ENCODE measurements at regions not wholly inside any gene's neighbourhood (a gene's known extent, or its start where the extent isn't known, plus 50 kb on each side); places are given as distances from the start of the nearest gene placed in this dataset.
"Not testable (repeated sequence)": the region's sequence is repeated elsewhere in the genome, so short reads cannot be mapped to it uniquely, and the experiment has no call there.

GRCh38 chrX:44785652-44786051 lies 58.2 kb upstream of the DUSP21 start:
- no peak for TF ChIP-seq CTCF (IDR thresholded peaks at IDR 0.05; ENCODE audit: extremely low read depth, insufficient read depth, missing control alignments)
- DNase-seq (ENCODE audit: low spot score): no peak

GRCh38 chrX:44784241-44784640 lies 59.6 kb upstream of the DUSP21 start:
- TF ChIP-seq CTCF (IDR thresholded peaks at IDR 0.05; ENCODE audit: extremely low read depth, insufficient read depth, missing control alignments): no peak
- no peak for DNase-seq (ENCODE audit: low spot score)
- in situ Hi-C loops (cut with MboI; ENCODE audit: low pct_unique_long_range_greater_than_20kb, low sequenced_read_pairs, unreplicated experiment): no loop called here

More at GRCh38 chrX:44785652-44786051, 58.2 kb upstream of the DUSP21 start:
- in situ Hi-C loops (cut with MboI; ENCODE audit: low pct_unique_long_range_greater_than_20kb, low sequenced_read_pairs, unreplicated experiment): no loop called here

GRCh38 chrX:44778254-44778653 lies 65.6 kb upstream of the DUSP21 start:
- TF ChIP-seq CTCF (IDR thresholded peaks at IDR 0.05; ENCODE audit: extremely low read depth, insufficient read depth, missing control alignments): no peak
- in situ Hi-C loops (cut with MboI; ENCODE audit: low pct_unique_long_range_greater_than_20kb, low sequenced_read_pairs, unreplicated experiment): no loop called here

GRCh38 chrX:44775726-44776125 lies 68.1 kb upstream of the DUSP21 start:
- TF ChIP-seq CTCF (IDR thresholded peaks at IDR 0.05; ENCODE audit: extremely low read depth, insufficient read depth, missing control alignments): no peak
- in situ Hi-C loops (cut with MboI; ENCODE audit: low pct_unique_long_range_greater_than_20kb, low sequenced_read_pairs, unreplicated experiment): no loop called here
- DNase-seq (ENCODE audit: low spot score): no peak

More at GRCh38 chrX:44778254-44778653, 65.6 kb upstream of the DUSP21 start:
- DNase-seq (ENCODE audit: low spot score): no peak

GRCh38 chrX:44774066-44774465 lies 69.8 kb upstream of the DUSP21 start:
- in situ Hi-C loops (cut with MboI; ENCODE audit: low pct_unique_long_range_greater_than_20kb, low sequenced_read_pairs, unreplicated experiment); DNase-seq (ENCODE audit: low spot score): not testable (repeated sequence)

GRCh38 chrX:44770121-44770520 lies 73.7 kb upstream of the DUSP21 start:
- no peak for DNase-seq (ENCODE audit: low spot score)
- TF ChIP-seq CTCF (IDR thresholded peaks at IDR 0.05; ENCODE audit: extremely low read depth, insufficient read depth, missing control alignments): no peak
- in situ Hi-C loops (cut with MboI; ENCODE audit: low pct_unique_long_range_greater_than_20kb, low sequenced_read_pairs, unreplicated experiment): no loop called here

- no peak for DNase-seq (ENCODE audit: low spot score)
- TF ChIP-seq CTCF (IDR thresholded peaks at IDR 0.05; ENCODE audit: extremely low read depth, insufficient read depth, missing control alignments): no peak
- in situ Hi-C loops (cut with MboI; ENCODE audit: low pct_unique_long_range_greater_than_20kb, low sequenced_read_pairs, unreplicated experiment): no loop called here
Observed at GRCh38 chrX:44767308-44767707, 76.5 kb upstream of the DUSP21 start.

All from GM13977 (cell line).